Neural progenitor cell (in vitro differentiated cells): ENCODE measurements at regions not wholly inside any gene's neighbourhood (a gene's known extent, or its start where the extent isn't known, plus 50 kb on each side); places are given as distances from the start of the nearest gene placed in this dataset.

Source experiments
- DNase-seq: peaks from one replicate; pipeline ENCODE4 v3.0.0-alpha.2; 2016; ENCODE audit warnings: low spot score
- H2AFZ ChIP-seq: fragments of 200-600 bp; sonication (generic); replicated peaks from 2 replicates; pipeline ENCODE4 v1.6.1; 2016; ENCODE audit warnings: antibody characterized with exemption
- H3F3A ChIP-seq: fragments of 200-600 bp; sonication (generic); 2 replicates; pipeline ENCODE4 v1.6.1; 2016; ENCODE audit warnings: antibody characterized with exemption, low read depth
- H3K27ac ChIP-seq: fragments of 200-600 bp; sonication (generic); 2 replicates; pipeline ENCODE4 v1.5.1; 2016; ENCODE audit warnings: mild to moderate bottlenecking
- H3K27me3 ChIP-seq: fragments of 200-600 bp; sonication (generic); 2 replicates; pipeline ENCODE4 v1.6.1; 2016; ENCODE audit warnings: mild to moderate bottlenecking, moderate library complexity
- H3K36me3 ChIP-seq: fragments of 200-600 bp; sonication (generic); 2 replicates; pipeline ENCODE4 v1.5.1; 2016
- H3K4me1 ChIP-seq: fragments of 200-600 bp; sonication (generic); 2 replicates; pipeline ENCODE4 v1.6.1; 2016; ENCODE audit warnings: mixed run types
- H3K4me2 ChIP-seq: fragments of 200-600 bp; sonication (generic); 2 replicates; pipeline ENCODE4 v1.6.1; 2016
- H3K4me3 ChIP-seq: fragments of 200-600 bp; sonication (generic); 2 replicates; pipeline ENCODE4 v1.5.1; 2016
- H3K79me2 ChIP-seq: fragments of 200-600 bp; sonication (generic); 2 replicates; pipeline ENCODE4 v1.6.1; 2016; ENCODE audit warnings: low read depth
- H3K9ac ChIP-seq: fragments of 200-600 bp; sonication (generic); 2 replicates; pipeline ENCODE4 v1.6.1; 2016
- H3K9me3 ChIP-seq: fragments of 200-600 bp; sonication (generic); 2 replicates; pipeline ENCODE4 v1.5.1; 2016; ENCODE audit warnings: low read depth
- H4K20me1 ChIP-seq: fragments of 200-600 bp; sonication (generic); 2 replicates; pipeline ENCODE4 v1.6.1; 2016; ENCODE audit warnings: low read depth
- H3K27ac Mint-ChIP-seq: 3 replicates; pipeline ENCODE4 v1.8.0; 2021; ENCODE audit warnings: mixed read lengths
- H3K27me3 Mint-ChIP-seq: 2 replicates; pipeline ENCODE4 v1.8.0; 2022; ENCODE audit warnings: low read depth, mild to moderate bottlenecking, inconsistent platforms, moderate library complexity, mixed read lengths; ENCODE audit not compliant: insufficient read depth
- H3K36me3 Mint-ChIP-seq: 3 replicates; pipeline ENCODE4 v1.8.0; 2021; ENCODE audit warnings: mixed read lengths
- H3K4me1 Mint-ChIP-seq: 3 replicates; pipeline ENCODE4 v1.8.0; 2021; ENCODE audit warnings: mixed read lengths
- H3K4me3 Mint-ChIP-seq: 3 replicates; pipeline ENCODE4 v1.8.0; 2021; ENCODE audit warnings: mild to moderate bottlenecking, moderate library complexity, mixed read lengths
- H3K9me3 Mint-ChIP-seq: 3 replicates; pipeline ENCODE4 v1.8.0; 2020; ENCODE audit warnings: mixed read lengths
- EZH2 ChIP-seq: fragments of 200-600 bp; sonication (generic); IDR thresholded peaks from 2 replicates; pipeline ENCODE4 v1.6.1; 2017; ENCODE audit warnings: antibody characterized with exemption, mild to moderate bottlenecking, moderate library complexity
- EZH2phosphoT487 ChIP-seq: fragments of 200-600 bp; sonication (generic); IDR thresholded peaks from 2 replicates; pipeline ENCODE4 v1.6.1; 2017; ENCODE audit warnings: antibody characterized with exemption
- TF ChIP-seq, protein P1 (sequence below): fragments of 200-600 bp; sonication (generic); IDR thresholded peaks from 2 replicates; pipeline ENCODE4 v1.5.1; 2017; ENCODE audit warnings: antibody characterized with exemption, mild to moderate bottlenecking

DNA sequence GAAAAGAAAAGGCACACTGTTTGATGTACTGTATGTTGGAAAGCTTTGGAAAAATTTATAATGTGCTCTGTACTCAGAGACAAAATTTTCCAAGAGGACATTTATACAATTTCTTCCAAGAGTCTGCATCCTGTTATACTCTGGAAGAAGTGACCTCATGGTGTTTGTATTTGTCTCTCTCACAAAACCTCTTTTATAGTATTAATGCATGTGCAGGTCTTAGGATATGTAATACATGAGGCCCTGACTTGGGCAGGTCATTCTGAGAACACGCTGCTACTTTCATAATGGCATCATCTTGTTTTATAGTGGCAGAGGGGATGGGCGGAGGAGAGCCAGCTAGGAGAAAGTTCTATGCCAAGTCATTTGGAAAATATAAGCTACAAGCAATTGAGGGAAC, 72.0 kb upstream of the P3H2 start:
- H3K27ac ChIP-seq = no peak overlapping the region
- H3F3A ChIP-seq = peaks cover 16% of the 10 kb centered on the region
- Mint-ChIP-seq H3K4me3 (no peak overlapping the region), H3K4me1 (peaks cover 19% of the 10 kb centered on the region), H3K27ac (no peak overlapping the region), H3K27me3 (peaks cover 2% of the 10 kb centered on the region), H3K9me3 (peaks cover 2% of the 10 kb centered on the region), H3K36me3 (no peaks in the 10 kb centered on the region)
- no peaks in the 10 kb centered on the region for H3K9me3 ChIP-seq
- H3K27me3 ChIP-seq = no peaks in the 10 kb centered on the region
- H2AFZ ChIP-seq = no peak overlapping the region
- H4K20me1 ChIP-seq = no peaks in the 10 kb centered on the region
- H3K79me2 ChIP-seq = no peaks in the 10 kb centered on the region
- no peak for DNase-seq
- TF ChIP-seq EZH2 = no peak
- TF ChIP-seq, protein P1, sequence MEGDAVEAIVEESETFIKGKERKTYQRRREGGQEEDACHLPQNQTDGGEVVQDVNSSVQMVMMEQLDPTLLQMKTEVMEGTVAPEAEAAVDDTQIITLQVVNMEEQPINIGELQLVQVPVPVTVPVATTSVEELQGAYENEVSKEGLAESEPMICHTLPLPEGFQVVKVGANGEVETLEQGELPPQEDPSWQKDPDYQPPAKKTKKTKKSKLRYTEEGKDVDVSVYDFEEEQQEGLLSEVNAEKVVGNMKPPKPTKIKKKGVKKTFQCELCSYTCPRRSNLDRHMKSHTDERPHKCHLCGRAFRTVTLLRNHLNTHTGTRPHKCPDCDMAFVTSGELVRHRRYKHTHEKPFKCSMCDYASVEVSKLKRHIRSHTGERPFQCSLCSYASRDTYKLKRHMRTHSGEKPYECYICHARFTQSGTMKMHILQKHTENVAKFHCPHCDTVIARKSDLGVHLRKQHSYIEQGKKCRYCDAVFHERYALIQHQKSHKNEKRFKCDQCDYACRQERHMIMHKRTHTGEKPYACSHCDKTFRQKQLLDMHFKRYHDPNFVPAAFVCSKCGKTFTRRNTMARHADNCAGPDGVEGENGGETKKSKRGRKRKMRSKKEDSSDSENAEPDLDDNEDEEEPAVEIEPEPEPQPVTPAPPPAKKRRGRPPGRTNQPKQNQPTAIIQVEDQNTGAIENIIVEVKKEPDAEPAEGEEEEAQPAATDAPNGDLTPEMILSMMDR = no peak
- TF ChIP-seq EZH2phosphoT487 = no peak
- no peak overlapping the region for H3K4me3 ChIP-seq
- no peak overlapping the region for H3K4me2 ChIP-seq
- H3K36me3 ChIP-seq = no peaks in the 10 kb centered on the region
- H3K4me1 ChIP-seq = peaks cover 10% of the 10 kb centered on the region
- H3K9ac ChIP-seq = no peak overlapping the region

DNA sequence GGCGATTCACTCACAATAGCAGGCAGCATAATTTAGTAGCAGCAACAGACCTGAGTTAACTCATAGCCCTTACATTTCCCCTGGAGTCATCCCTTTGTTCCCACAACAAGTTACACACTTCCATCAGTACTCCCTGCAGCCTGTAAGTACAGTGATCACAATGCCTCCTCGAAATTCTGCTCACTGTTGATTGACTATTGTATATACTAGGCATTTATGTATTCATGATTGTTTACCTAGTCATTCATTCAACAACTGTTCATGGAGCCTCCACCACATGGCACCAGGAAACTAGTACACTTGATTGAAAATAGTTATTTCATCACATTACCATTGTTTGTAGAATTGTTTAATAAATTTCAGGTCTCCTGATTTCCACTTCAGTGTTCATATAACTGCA, 71.4 kb upstream of the P3H2 start:
- Histone ChIP-seq H3K4me1 (peaks cover 3% of the 10 kb centered on the region), H2AFZ (peak overlapping the region; percentile 61), H3K79me2 (no peaks in the 10 kb centered on the region), H4K20me1 (no peaks in the 10 kb centered on the region), H3K27me3 (no peaks in the 10 kb centered on the region), H3K36me3 (no peaks in the 10 kb centered on the region), H3K4me3 (no peak overlapping the region), H3K9ac (no peak overlapping the region), H3K9me3 (no peaks in the 10 kb centered on the region), H3K27ac (no peak overlapping the region), H3F3A (peaks cover 10% of the 10 kb centered on the region), H3K4me2 (no peak overlapping the region)
- Mint-ChIP-seq H3K27ac (no peak overlapping the region), H3K36me3 (no peaks in the 10 kb centered on the region), H3K4me3 (no peak overlapping the region), H3K9me3 (peaks cover 2% of the 10 kb centered on the region), H3K27me3 (peaks cover 2% of the 10 kb centered on the region), H3K4me1 (peaks cover 12% of the 10 kb centered on the region)
- TF ChIP-seq EZH2 (no peak), EZH2phosphoT487 (no peak)
- TF ChIP-seq, protein P1 = no peak
- no peak for DNase-seq

DNA sequence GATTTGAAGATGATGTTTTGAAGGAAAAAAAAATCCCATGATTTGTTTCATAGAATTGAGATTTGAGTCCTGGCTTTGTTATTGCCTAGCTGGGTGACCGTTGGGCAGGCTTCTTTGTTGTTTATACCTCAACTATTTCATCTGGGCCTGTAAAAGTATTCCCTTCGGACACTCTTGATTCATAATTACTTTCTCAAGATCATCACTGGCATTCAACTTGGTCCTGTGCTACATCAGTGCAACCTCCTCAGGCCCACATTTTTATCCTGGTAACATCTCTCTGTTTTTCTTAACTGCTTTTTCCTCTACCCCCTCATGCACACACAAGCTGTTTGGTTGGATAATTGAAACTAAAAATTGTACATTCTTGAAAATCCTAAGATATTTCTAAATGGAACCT, 67.5 kb upstream of the P3H2 start:
- no peaks in the 10 kb centered on the region for H3K36me3 Mint-ChIP-seq
- Histone ChIP-seq H3K79me2 (no peaks in the 10 kb centered on the region), H3K9me3 (no peaks in the 10 kb centered on the region), H3K9ac (no peak overlapping the region), H3K27ac (no peak overlapping the region), H3K4me3 (no peak overlapping the region), H3K36me3 (no peaks in the 10 kb centered on the region), H3F3A (no peaks in the 10 kb centered on the region), H2AFZ (no peak overlapping the region), H3K4me1 (peaks cover 4% of the 10 kb centered on the region), H3K27me3 (no peaks in the 10 kb centered on the region), H3K4me2 (no peak overlapping the region), H4K20me1 (no peaks in the 10 kb centered on the region)
- peaks cover 6% of the 10 kb centered on the region for H3K4me1 Mint-ChIP-seq
- H3K4me3 Mint-ChIP-seq = no peak overlapping the region
- DNase-seq = no peak
- H3K9me3 Mint-ChIP-seq = peaks cover 2% of the 10 kb centered on the region
- no peak overlapping the region for H3K27ac Mint-ChIP-seq
- TF ChIP-seq EZH2phosphoT487 (no peak), EZH2 (no peak)
- TF ChIP-seq, protein P1 = no peak
- H3K27me3 Mint-ChIP-seq = peaks cover 4% of the 10 kb centered on the region
